ENCODE measurements at regions not wholly inside any gene's neighbourhood (a gene's known extent, or its start where the extent isn't known, plus 50 kb on each side); places are given as distances from the start of the nearest gene placed in this dataset.

- intact Hi-C loops (cut with DNase I): no loop called here
- no peak for ATAC-seq
- no peak for DNase-seq
These were observed 190.6 kb downstream of the DHX35 start for GRCh38 chr20:39152742-39153141.

- DNase-seq (no peak), ATAC-seq (no peak)
- intact Hi-C loops (cut with DNase I): no loop called here
These were observed 190.0 kb downstream of the DHX35 start for GRCh38 chr20:39152126-39152525.

- intact Hi-C loops (cut with DNase I): no loop called here
- DNase-seq (no peak), ATAC-seq (no peak)
These were observed 188.4 kb downstream of the DHX35 start for GRCh38 chr20:39150501-39150900.

GRCh38 chr20:39146394-39146793 is 184.2 kb downstream of the DHX35 start:
- intact Hi-C loops (cut with DNase I): no loop called here
- DNase-seq (no peak), ATAC-seq (no peak)

GRCh38 chr20:39145921-39146320 is 183.8 kb downstream of the DHX35 start:
- no peak for DNase-seq
- ATAC-seq: no peak
- intact Hi-C loops (cut with DNase I): no loop called here

- DNase-seq (no peak), ATAC-seq (no peak)
- intact Hi-C loops (cut with DNase I): no loop called here
These were observed 182.6 kb downstream of the DHX35 start for GRCh38 chr20:39144757-39145156.

GRCh38 chr20:39142407-39143096 is 180.4 kb downstream of the DHX35 start:
- intact Hi-C loops (cut with DNase I): no loop called here
- DNase-seq: no peak
- ATAC-seq: no peak

- intact Hi-C loops (cut with DNase I): no loop called here
- ATAC-seq: no peak
These were observed 175.2 kb downstream of the DHX35 start for GRCh38 chr20:39137299-39137698.

GRCh38 chr20:39136798-39137197 is 174.7 kb downstream of the DHX35 start:
- intact Hi-C loops (cut with DNase I): no loop called here
- DNase-seq: no peak
- ATAC-seq: no peak

More at GRCh38 chr20:39137299-39137698, 175.2 kb downstream of the DHX35 start:
- no peak for DNase-seq

GRCh38 chr20:39135885-39136544 is 173.9 kb downstream of the DHX35 start:
- DNase-seq (no peak), ATAC-seq (no peak)
- intact Hi-C loops (cut with DNase I): no loop called here

GRCh38 chr20:39133201-39133600 is 171.1 kb downstream of the DHX35 start:
- ATAC-seq: no peak
- no peak for DNase-seq
- intact Hi-C loops (cut with DNase I): no loop called here

GRCh38 chr20:39132511-39132910 is 170.4 kb downstream of the DHX35 start:
- no peak for ATAC-seq
- intact Hi-C loops (cut with DNase I): no loop called here

GRCh38 chr20:39132093-39132492 is 169.9 kb downstream of the DHX35 start:
- no peak for ATAC-seq
- intact Hi-C loops (cut with DNase I): no loop called here

More at GRCh38 chr20:39132511-39132910, 170.4 kb downstream of the DHX35 start:
- no peak for DNase-seq

GRCh38 chr20:39130627-39131026 is 168.5 kb downstream of the DHX35 start:
- DNase-seq: no peak
- ATAC-seq: no peak
- intact Hi-C loops (cut with DNase I): no loop called here

More at GRCh38 chr20:39132093-39132492, 169.9 kb downstream of the DHX35 start:
- no peak for DNase-seq

- ATAC-seq: no peak
- intact Hi-C loops (cut with DNase I): no loop called here
- DNase-seq: no peak
These were observed 167.4 kb downstream of the DHX35 start for GRCh38 chr20:39129523-39129922.

- intact Hi-C loops (cut with DNase I): no loop called here
- DNase-seq: no peak
- no peak for ATAC-seq
These were observed 161.9 kb downstream of the DHX35 start for GRCh38 chr20:39124064-39124463.

GRCh38 chr20:39123185-39123557 is 161.0 kb downstream of the DHX35 start:
- intact Hi-C loops (cut with DNase I): no loop called here
- ATAC-seq (no peak), DNase-seq (no peak)

GRCh38 chr20:39117491-39117890 is 155.3 kb downstream of the DHX35 start:
- ATAC-seq (no peak), DNase-seq (no peak)
- intact Hi-C loops (cut with DNase I): loop anchor here in 1 of 2 donors (10.0 kb wide), 2 partner anchors 147 to 757 kb away; no protein-coding TSS in a partner anchor

GRCh38 chr20:39116020-39116419 is 153.9 kb downstream of the DHX35 start:
- no peak for DNase-seq
- intact Hi-C loops (cut with DNase I): loop anchor here in 1 of 2 donors (10.0 kb wide), 2 partner anchors 149 to 759 kb away; no protein-coding TSS in a partner anchor
- no peak for ATAC-seq

- ATAC-seq (peak; percentile 87 to 91), DNase-seq (peak; percentile 51)
- intact Hi-C loops (cut with DNase I): loop anchor here in 1 of 2 donors (2.0 to 10.0 kb wide), 3 partner anchors 153 to 1851 kb away; no protein-coding TSS in a partner anchor
These were observed 150.1 kb downstream of the DHX35 start for GRCh38 chr20:39112178-39112743.
